ENCODE measurements at regions not wholly inside any gene's neighbourhood (a gene's known extent, or its start where the extent isn't known, plus 50 kb on each side); places are given as distances from the start of the nearest gene placed in this dataset.

GRCh38 chr3:167012691-167013090 lies 367.4 kb downstream of the ZBBX start:
- POLR2A ChIA-PET (ENCODE audit: unreplicated experiment) = no interaction called here
- Histone ChIP-seq H3K36me3 (ENCODE audit: low read depth, low read length) (no peaks in the 10 kb centered on the region), H3K9ac (ENCODE audit: low read length) (no peak overlapping the region), H3K27ac (ENCODE audit: low read length) (no peak overlapping the region), H3K4me2 (ENCODE audit: low read length) (no peak overlapping the region), H3K4me1 (ENCODE audit: insufficient read depth, low read length) (no peaks in the 10 kb centered on the region), H3K9me3 (ENCODE audit: low read length) (no peaks in the 10 kb centered on the region), H3K27me3 (ENCODE audit: low read length) (no peaks in the 10 kb centered on the region), H3K9me2 (replicated peaks; ENCODE audit: low read length) (no peaks in the 10 kb centered on the region), H2AFZ (ENCODE audit: low read length) (no peak overlapping the region), H4K20me1 (ENCODE audit: low read length) (no peaks in the 10 kb centered on the region), H3K79me2 (ENCODE audit: low read length) (no peaks in the 10 kb centered on the region), H3F3A (ENCODE audit: low read length, unreplicated experiment) (no peaks in the 10 kb centered on the region), H3K4me3 (ENCODE audit: low read length) (no peak overlapping the region)
- TF ChIP-seq, protein P1, sequence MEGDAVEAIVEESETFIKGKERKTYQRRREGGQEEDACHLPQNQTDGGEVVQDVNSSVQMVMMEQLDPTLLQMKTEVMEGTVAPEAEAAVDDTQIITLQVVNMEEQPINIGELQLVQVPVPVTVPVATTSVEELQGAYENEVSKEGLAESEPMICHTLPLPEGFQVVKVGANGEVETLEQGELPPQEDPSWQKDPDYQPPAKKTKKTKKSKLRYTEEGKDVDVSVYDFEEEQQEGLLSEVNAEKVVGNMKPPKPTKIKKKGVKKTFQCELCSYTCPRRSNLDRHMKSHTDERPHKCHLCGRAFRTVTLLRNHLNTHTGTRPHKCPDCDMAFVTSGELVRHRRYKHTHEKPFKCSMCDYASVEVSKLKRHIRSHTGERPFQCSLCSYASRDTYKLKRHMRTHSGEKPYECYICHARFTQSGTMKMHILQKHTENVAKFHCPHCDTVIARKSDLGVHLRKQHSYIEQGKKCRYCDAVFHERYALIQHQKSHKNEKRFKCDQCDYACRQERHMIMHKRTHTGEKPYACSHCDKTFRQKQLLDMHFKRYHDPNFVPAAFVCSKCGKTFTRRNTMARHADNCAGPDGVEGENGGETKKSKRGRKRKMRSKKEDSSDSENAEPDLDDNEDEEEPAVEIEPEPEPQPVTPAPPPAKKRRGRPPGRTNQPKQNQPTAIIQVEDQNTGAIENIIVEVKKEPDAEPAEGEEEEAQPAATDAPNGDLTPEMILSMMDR (conservative IDR thresholded peaks at IDR 0.05; ENCODE audit: low read depth, low read length) = no peak
- no peak for TF ChIP-seq EZH2phosphoT487 (IDR thresholded peaks at IDR 0.05; ENCODE audit: borderline replicate concordance, low read length)
- TF ChIP-seq EZH2 (IDR thresholded peaks at IDR 0.05; ENCODE audit: low read length, unreplicated experiment) = no peak
- no TSS peak for BruUV-seq (replicated peaks)
- DNase-seq = no peak
- ATAC-seq = no peak
- intact Hi-C loops (cut with micrococcal nuclease) = no loop called here
- CTCF ChIA-PET = no interaction called here

DNA sequence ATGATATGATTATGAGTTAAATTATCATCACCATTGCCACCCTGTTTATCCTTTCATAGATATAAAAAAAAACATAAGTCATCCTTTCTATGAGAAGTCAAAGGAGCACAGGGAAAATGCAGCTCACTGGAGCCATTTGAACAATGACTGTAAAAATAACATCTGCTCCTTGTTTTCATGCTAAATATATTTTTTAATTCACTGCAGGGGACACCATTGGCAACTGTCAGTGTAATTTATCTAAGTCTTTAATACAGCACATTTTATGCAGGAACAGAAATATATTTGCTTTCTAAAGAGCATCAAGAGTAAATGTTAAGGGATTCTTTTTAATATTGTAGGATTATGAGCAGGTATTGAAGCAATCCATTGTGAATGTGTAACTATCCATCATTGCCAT lies 371.3 kb downstream of the ZBBX start:
- no peaks in the 10 kb centered on the region for H3K27me3 ChIP-seq (ENCODE audit: low read length)
- no peak overlapping the region for H3K4me2 ChIP-seq (ENCODE audit: low read length)
- ChIA-PET POLR2A (ENCODE audit: unreplicated experiment) (interaction anchor here (0.6 kb wide), 1 partner anchor 1040 kb away, joined by 9 read pairs; no protein-coding TSS in a partner anchor), CTCF (no interaction called here)
- no peaks in the 10 kb centered on the region for H3K4me1 ChIP-seq (ENCODE audit: insufficient read depth, low read length)
- no peak overlapping the region for H3K4me3 ChIP-seq (ENCODE audit: low read length)
- H3K79me2 ChIP-seq (ENCODE audit: low read length) = no peaks in the 10 kb centered on the region
- ATAC-seq (no peak), DNase-seq (no peak)
- no peaks in the 10 kb centered on the region for H4K20me1 ChIP-seq (ENCODE audit: low read length)
- no peak overlapping the region for H2AFZ ChIP-seq (ENCODE audit: low read length)
- no peaks in the 10 kb centered on the region for H3K9me3 ChIP-seq (ENCODE audit: low read length)
- H3K36me3 ChIP-seq (ENCODE audit: low read depth, low read length) = no peaks in the 10 kb centered on the region
- TF ChIP-seq, protein P1 (conservative IDR thresholded peaks at IDR 0.05; ENCODE audit: low read depth, low read length) = no peak
- TF ChIP-seq EZH2phosphoT487 (IDR thresholded peaks at IDR 0.05; ENCODE audit: borderline replicate concordance, low read length) = no peak
- no peak for TF ChIP-seq EZH2 (IDR thresholded peaks at IDR 0.05; ENCODE audit: low read length, unreplicated experiment)
- no TSS peak for BruUV-seq (replicated peaks)
- intact Hi-C loops (cut with micrococcal nuclease) = no loop called here
- no peaks in the 10 kb centered on the region for H3K9me2 ChIP-seq (replicated peaks; ENCODE audit: low read length)
- no peak overlapping the region for H3K27ac ChIP-seq (ENCODE audit: low read length)
- no peaks in the 10 kb centered on the region for H3F3A ChIP-seq (ENCODE audit: low read length, unreplicated experiment)
- H3K9ac ChIP-seq (ENCODE audit: low read length) = no peak overlapping the region

- no peak overlapping the region for H3K4me3 ChIP-seq (ENCODE audit: low read length)
- POLR2A ChIA-PET (ENCODE audit: unreplicated experiment) = no interaction called here
- intact Hi-C loops (cut with micrococcal nuclease) = no loop called here
- ATAC-seq (no peak), DNase-seq (no peak)
- H3K9ac ChIP-seq (ENCODE audit: low read length) = no peak overlapping the region
- no peaks in the 10 kb centered on the region for H3K9me3 ChIP-seq (ENCODE audit: low read length)
- CTCF ChIA-PET = no interaction called here
- H3K27ac ChIP-seq (ENCODE audit: low read length) = no peak overlapping the region
- H3K4me1 ChIP-seq (ENCODE audit: insufficient read depth, low read length) = no peaks in the 10 kb centered on the region
- no peak overlapping the region for H2AFZ ChIP-seq (ENCODE audit: low read length)
- H3K79me2 ChIP-seq (ENCODE audit: low read length) = no peaks in the 10 kb centered on the region
- no peaks in the 10 kb centered on the region for H3F3A ChIP-seq (ENCODE audit: low read length, unreplicated experiment)
- no peaks in the 10 kb centered on the region for H4K20me1 ChIP-seq (ENCODE audit: low read length)
- no peaks in the 10 kb centered on the region for H3K36me3 ChIP-seq (ENCODE audit: low read depth, low read length)
- no peaks in the 10 kb centered on the region for H3K27me3 ChIP-seq (ENCODE audit: low read length)
- TF ChIP-seq, protein P1 (conservative IDR thresholded peaks at IDR 0.05; ENCODE audit: low read depth, low read length) = no peak
- TF ChIP-seq EZH2 (IDR thresholded peaks at IDR 0.05; ENCODE audit: low read length, unreplicated experiment) (no peak), EZH2phosphoT487 (IDR thresholded peaks at IDR 0.05; ENCODE audit: borderline replicate concordance, low read length) (no peak)
- BruUV-seq (replicated peaks) = no TSS peak
- no peak overlapping the region for H3K4me2 ChIP-seq (ENCODE audit: low read length)
- no peaks in the 10 kb centered on the region for H3K9me2 ChIP-seq (replicated peaks; ENCODE audit: low read length)
Measured at GRCh38 chr3:167001374-167001773, 378.7 kb downstream of the ZBBX start.
